ENCODE measurements at regions not wholly inside any gene's neighbourhood (a gene's known extent, or its start where the extent isn't known, plus 50 kb on each side); places are given as distances from the start of the nearest gene placed in this dataset.
A peak's percentile ranks its signal among the peaks of the same experiment; 100 is the strongest.

DNA sequence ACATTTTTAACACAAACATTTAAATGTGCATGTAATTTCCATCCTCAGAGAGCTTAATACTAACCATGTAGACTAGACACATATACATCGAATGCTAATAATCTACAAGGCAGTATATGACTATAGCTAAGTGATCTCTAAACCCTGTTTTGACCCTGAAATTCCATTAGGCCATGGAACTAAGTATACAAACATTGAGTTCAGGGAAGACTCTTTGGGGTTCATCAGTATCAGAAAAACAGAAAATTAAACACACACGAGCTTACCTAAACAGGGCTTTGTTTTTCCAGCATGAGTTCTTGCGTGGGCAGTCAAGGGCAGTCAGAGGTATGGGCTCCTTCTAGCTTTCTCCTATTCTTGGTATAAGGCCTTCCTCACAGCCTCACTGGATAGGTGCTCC lies 106.0 kb upstream of the COPS8 start:
- Histone ChIP-seq H3K36me3 (ENCODE audit: insufficient read depth, low read length) (no peaks in the 10 kb centered on the region), H3K9ac (ENCODE audit: low read length) (no peak overlapping the region), H3K27me3 (ENCODE audit: control insufficient read depth in 1 of 2, insufficient read depth in 2 of 2, low read length in 2 of 2) (no peaks in the 10 kb centered on the region), H3K4me1 (ENCODE audit: insufficient read depth, low read length) (no peaks in the 10 kb centered on the region), H3K4me3 (ENCODE audit: low read depth in 1 of 2, low read length in 2 of 2) (no peak overlapping the region), H3K27ac (ENCODE audit: low read depth, low read length) (no peak overlapping the region), H3K9me3 (ENCODE audit: low read length) (peaks cover 7% of the 10 kb centered on the region)

DNA sequence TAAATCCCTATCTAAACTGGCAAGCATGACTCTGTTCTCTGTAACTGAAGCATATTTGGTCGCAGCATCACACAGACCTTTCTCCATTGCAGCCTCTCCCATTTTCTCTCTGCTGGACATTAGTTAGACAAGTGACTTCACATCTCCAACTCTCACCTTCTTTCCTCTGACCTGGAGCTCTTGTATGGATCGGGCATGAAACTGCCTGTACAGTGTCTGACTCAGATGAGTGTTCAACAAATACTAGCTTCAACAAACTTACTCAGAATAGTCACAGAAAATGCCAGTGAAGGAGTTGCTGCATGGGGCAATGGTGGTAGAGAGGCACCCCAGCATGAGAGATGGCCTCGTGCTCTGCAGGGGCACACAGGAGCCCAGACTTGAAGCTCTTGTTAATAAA lies 104.7 kb upstream of the COPS8 start:
- no peak overlapping the region for H3K27ac ChIP-seq (ENCODE audit: low read depth, low read length)
- H3K9ac ChIP-seq (ENCODE audit: low read length) = no peak overlapping the region
- no peaks in the 10 kb centered on the region for H3K4me1 ChIP-seq (ENCODE audit: insufficient read depth, low read length)
- H3K36me3 ChIP-seq (ENCODE audit: insufficient read depth, low read length) = no peaks in the 10 kb centered on the region
- peaks cover 0 to 4% of the 10 kb centered on the region in 2 donors for H3K27me3 ChIP-seq (ENCODE audit: control insufficient read depth in 1 of 2, insufficient read depth in 2 of 2, low read length in 2 of 2)
- H3K4me3 ChIP-seq (ENCODE audit: low read depth in 1 of 2, low read length in 2 of 2) = no peak overlapping the region
- H3K9me3 ChIP-seq (ENCODE audit: low read length) = peaks cover 7% of the 10 kb centered on the region

DNA sequence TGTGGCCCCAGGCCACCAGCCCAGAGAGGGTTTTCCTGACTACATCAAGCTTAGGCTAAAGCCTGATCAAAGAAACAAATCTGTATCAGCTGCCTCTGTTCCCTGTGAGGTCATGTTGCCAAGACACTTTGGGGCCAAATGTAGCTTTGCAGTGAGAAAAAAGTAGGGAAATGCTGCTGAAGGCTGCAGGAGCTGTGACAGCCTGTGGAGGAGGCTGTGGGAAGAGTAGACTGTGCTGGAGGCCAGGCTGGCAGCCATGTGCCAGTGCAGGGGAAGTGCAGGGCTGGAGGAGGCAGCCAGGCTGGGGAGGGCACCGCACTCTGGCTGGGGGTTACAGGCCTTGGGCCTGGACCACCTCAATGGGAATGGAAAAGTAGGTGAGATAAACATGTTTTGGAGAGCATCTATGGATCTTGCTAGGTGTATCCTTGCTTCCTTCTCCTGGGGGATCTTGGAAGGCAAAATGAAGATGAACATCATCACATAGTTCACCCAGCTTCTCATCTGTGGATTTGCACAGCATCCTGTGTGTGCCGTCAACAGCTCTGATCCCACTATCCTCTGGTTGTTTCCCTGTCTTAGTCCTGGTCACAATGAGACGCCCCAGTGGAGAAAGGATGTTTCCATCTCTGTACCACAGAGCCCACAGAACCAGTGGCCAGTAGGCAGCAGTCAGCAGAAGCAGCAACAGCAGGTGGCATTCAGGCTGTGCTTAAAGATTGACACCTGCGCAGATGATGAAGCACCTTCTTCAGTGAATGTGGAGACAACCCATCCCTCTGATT lies 103.8 kb upstream of the COPS8 start:
- Histone ChIP-seq H3K36me3 (ENCODE audit: insufficient read depth, low read length) (no peaks in the 10 kb centered on the region), H3K27me3 (ENCODE audit: control insufficient read depth in 1 of 2, insufficient read depth in 2 of 2, low read length in 2 of 2) (peaks cover 0 to 4% of the 10 kb centered on the region in 2 donors), H3K4me3 (ENCODE audit: low read depth in 1 of 2, low read length in 2 of 2) (no peak overlapping the region), H3K9me3 (ENCODE audit: low read length) (peaks cover 7% of the 10 kb centered on the region), H3K27ac (ENCODE audit: low read depth, low read length) (no peak overlapping the region), H3K4me1 (ENCODE audit: insufficient read depth, low read length) (no peaks in the 10 kb centered on the region), H3K9ac (ENCODE audit: low read length) (no peak overlapping the region)

DNA sequence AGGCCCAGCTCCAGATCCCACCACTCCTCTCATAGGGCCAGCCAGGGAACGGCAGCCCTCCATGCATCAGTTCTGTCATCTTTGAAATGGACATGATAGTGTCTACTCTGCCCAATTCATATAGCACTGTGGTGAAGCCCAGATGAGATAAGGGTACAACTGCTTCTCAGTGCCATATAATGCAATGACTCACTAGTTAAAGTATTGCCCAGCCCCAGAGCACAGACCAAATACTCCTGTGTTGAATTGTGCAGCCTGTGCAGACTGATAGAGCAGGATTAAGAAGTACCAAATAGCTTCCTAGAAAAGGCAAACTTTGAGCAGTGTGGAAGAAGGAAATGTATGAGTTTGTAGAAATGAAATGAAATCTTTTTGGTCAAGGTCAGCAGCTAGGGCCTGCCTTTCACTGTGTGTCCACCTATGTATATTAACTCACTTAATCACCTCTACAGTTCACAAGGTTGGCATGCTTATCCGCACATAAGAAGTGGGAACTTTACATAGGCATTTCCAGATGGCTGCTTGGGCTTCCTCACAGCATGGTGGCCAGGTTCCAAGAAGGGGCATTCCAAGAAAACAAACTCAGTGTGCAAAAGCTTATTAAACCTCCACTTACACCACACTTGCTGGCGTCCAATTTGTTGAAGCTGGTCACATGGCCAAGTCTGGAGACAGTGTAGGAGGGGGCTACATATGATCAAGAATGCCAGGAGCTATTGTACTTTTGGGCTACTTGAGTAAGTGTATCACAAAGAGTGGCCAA lies 102.8 kb upstream of the COPS8 start:
- H3K9ac ChIP-seq (ENCODE audit: low read length) = no peak overlapping the region
- peaks cover 7% of the 10 kb centered on the region for H3K9me3 ChIP-seq (ENCODE audit: low read length)
- H3K27ac ChIP-seq (ENCODE audit: low read depth, low read length) = no peak overlapping the region
- no peak overlapping the region for H3K4me3 ChIP-seq (ENCODE audit: low read depth in 1 of 2, low read length in 2 of 2)
- no peaks in the 10 kb centered on the region for H3K36me3 ChIP-seq (ENCODE audit: insufficient read depth, low read length)
- H3K27me3 ChIP-seq (ENCODE audit: control insufficient read depth in 1 of 2, insufficient read depth in 2 of 2, low read length in 2 of 2) = peaks cover 0 to 4% of the 10 kb centered on the region in 2 donors
- H3K4me1 ChIP-seq (ENCODE audit: insufficient read depth, low read length) = no peaks in the 10 kb centered on the region

DNA sequence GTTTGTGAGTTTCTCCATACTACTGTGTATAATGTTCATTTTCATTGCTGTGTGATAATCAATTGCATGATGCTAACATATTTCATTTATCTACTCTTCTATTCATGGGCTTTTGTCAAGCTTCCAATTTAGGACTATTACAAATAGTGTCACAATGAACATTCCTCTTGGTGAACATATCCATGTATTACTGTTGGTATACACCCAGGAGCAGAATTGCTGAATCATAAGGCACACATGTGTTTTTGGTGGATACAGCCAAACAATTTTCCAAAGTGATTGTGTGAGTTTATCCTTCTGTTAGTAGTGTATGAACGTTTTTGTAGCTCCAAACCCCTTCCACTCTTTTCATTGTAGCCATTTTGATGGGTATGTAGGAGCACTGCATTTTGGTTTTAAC lies 101.6 kb upstream of the COPS8 start:
- Histone ChIP-seq H3K4me3 (ENCODE audit: low read depth in 1 of 2, low read length in 2 of 2) (no peak overlapping the region), H3K9ac (ENCODE audit: low read length) (no peak overlapping the region), H3K27ac (ENCODE audit: low read depth, low read length) (no peak overlapping the region), H3K27me3 (ENCODE audit: control insufficient read depth in 1 of 2, insufficient read depth in 2 of 2, low read length in 2 of 2) (peaks cover 0 to 4% of the 10 kb centered on the region in 2 donors), H3K36me3 (ENCODE audit: insufficient read depth, low read length) (no peaks in the 10 kb centered on the region), H3K4me1 (ENCODE audit: insufficient read depth, low read length) (peaks cover 5% of the 10 kb centered on the region), H3K9me3 (ENCODE audit: low read length) (peaks cover 7% of the 10 kb centered on the region)

DNA sequence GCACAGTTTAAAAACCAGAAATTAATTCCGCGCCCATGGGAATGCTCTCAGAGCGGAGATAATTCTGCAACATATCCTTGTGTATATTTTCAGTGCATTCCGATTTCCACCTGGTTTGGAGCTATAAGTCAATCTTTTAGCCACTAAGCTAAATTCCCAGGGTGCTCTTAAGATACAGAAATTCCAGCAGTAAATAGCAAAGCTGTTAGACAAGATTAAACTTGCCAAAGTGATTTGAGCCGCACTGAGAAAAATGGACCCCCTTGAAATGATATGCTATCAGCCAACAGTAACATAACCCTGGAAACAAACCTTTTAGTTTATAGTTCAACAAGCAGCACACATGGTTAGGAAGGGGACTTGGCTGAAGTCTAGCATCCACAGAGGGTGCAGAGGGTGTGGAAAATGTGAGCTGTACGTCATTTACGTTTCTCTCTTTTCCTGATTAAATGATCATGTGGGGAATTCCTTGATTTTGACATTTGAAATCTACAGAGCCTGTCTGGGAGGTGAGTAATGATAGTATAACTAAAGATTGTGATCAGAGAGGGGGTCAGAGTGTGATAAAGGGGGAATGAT lies 99.8 kb upstream of the COPS8 start:
- no peak overlapping the region for H3K9ac ChIP-seq (ENCODE audit: low read length)
- H3K27ac ChIP-seq (ENCODE audit: low read depth, low read length) = no peak overlapping the region
- H3K36me3 ChIP-seq (ENCODE audit: insufficient read depth, low read length) = no peaks in the 10 kb centered on the region
- H3K27me3 ChIP-seq (ENCODE audit: control insufficient read depth in 1 of 2, insufficient read depth in 2 of 2, low read length in 2 of 2) = peaks cover 0 to 4% of the 10 kb centered on the region in 2 donors
- H3K9me3 ChIP-seq (ENCODE audit: low read length) = peaks cover 7% of the 10 kb centered on the region
- no peak overlapping the region for H3K4me3 ChIP-seq (ENCODE audit: low read depth in 1 of 2, low read length in 2 of 2)
- H3K4me1 ChIP-seq (ENCODE audit: insufficient read depth, low read length) = peaks cover 5% of the 10 kb centered on the region

DNA sequence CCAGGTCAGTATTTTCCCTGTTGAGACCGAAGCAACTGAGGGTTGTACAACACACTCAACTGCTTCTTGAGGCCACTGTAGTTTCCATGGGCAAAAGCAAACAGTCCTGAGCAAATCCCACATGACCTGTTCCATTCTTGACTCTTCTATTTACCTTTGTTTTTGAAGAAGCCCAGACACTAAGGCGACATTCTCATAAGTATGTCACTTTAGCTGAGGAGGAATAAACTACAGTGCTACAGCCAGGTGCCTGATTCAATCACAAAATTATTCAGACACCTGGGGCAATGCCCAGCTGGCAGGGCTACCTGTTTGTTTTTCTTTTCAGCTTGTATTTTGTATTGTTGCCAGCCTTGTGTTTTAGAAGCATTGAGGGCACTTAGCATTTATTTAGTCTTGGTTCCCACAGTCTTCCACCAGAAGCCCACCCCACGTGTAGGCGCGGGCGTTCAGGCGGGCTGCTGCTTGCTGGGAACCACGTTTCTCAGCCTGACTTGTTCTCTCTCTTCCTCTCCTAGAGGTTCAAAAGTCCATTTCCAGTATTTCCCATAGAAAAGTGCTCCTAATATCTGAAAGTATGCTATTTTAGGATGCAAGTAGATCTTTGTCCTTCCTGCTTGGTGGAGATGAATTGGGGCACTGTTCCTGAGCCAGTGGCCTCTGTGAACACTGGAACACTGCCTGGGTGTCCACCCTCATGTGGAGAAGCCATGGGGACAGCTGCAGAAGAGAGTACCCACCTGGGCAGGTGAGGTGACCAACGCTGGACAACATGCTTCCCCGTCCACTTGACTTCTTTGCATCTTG lies 99.0 kb upstream of the COPS8 start:
- no peaks in the 10 kb centered on the region for H3K36me3 ChIP-seq (ENCODE audit: insufficient read depth, low read length)
- peaks cover 0 to 4% of the 10 kb centered on the region in 2 donors for H3K27me3 ChIP-seq (ENCODE audit: control insufficient read depth in 1 of 2, insufficient read depth in 2 of 2, low read length in 2 of 2)
- peaks cover 7% of the 10 kb centered on the region for H3K9me3 ChIP-seq (ENCODE audit: low read length)
- no peak overlapping the region for H3K27ac ChIP-seq (ENCODE audit: low read depth, low read length)
- H3K9ac ChIP-seq (ENCODE audit: low read length) = no peak overlapping the region
- H3K4me1 ChIP-seq (ENCODE audit: insufficient read depth, low read length) = peaks cover 5% of the 10 kb centered on the region
- H3K4me3 ChIP-seq (ENCODE audit: low read depth in 1 of 2, low read length in 2 of 2) = no peak overlapping the region

DNA sequence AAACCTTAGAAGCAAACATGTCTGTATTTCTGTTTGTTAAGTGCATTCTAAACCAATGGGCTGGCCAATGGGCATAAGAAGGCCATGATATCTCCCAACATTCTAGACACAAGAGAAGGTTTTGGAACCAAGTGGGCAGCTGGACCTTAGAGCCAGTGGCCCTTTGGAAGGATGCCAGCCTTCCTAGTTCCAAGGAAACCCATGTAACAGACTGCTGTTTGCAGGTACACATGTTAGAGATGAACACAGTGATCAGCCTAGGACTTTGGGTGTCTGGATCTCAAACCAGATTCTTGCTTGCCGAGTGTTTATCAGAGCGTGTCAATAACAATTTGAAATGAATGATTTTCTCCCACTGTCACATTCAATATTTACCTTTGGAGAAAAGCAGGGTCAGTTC lies 97.5 kb upstream of the COPS8 start:
- Histone ChIP-seq H3K9ac (ENCODE audit: low read length) (no peak overlapping the region), H3K4me1 (ENCODE audit: insufficient read depth, low read length) (peaks cover 5% of the 10 kb centered on the region), H3K4me3 (ENCODE audit: low read depth in 1 of 2, low read length in 2 of 2) (no peak overlapping the region), H3K27me3 (ENCODE audit: control insufficient read depth in 1 of 2, insufficient read depth in 2 of 2, low read length in 2 of 2) (peaks cover 0 to 4% of the 10 kb centered on the region in 2 donors), H3K9me3 (ENCODE audit: low read length) (peaks cover 2% of the 10 kb centered on the region), H3K27ac (ENCODE audit: low read depth, low read length) (peak overlapping the region; percentile 44), H3K36me3 (ENCODE audit: insufficient read depth, low read length) (no peaks in the 10 kb centered on the region)

DNA sequence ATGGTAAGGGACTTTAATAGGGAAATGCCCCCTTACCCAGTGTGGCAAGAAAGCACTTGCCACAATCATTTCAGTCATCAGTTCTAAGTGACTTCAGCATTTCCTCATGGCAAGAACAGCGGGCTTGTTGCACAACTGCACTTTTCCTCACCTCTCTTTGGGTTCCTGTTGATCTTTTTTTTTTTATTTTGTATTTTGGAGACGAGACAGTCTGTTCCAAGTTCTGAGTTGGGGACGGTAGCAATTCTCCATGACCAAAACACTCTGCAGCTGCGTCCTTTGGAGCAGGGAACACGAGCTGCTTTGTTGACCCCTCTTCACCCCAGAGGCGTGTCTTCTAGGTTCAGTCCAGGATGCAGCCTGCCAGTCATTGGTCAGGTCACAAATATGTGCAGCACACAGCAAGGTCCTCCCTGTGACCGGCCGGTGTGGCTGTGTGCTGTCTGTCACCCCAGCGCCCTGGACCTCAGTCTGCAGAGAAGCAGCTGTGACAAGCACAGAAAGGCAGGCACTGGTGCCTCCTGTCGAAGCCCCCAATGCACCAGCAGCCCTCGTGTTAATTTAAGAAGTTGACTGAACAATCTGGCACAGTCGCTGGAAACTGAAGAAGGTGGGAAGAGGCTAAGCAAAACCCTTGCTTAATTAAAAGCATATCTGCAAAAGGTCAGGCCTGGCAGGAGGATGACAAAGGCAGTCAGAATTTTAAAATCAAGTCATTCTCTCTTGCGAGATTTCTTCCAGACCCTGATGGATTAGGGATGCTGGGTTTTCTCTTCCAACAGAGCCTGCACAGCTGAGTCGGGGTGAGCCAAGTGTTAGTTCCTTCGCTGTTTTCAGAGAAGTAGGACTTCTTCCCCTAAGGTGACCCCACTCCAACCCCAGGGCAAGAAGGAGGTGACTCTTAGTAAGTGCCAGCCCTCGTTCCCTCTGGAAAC lies 96.7 kb upstream of the COPS8 start:
- peaks cover 5% of the 10 kb centered on the region for H3K4me1 ChIP-seq (ENCODE audit: insufficient read depth, low read length)
- H3K27me3 ChIP-seq (ENCODE audit: control insufficient read depth in 1 of 2, insufficient read depth in 2 of 2, low read length in 2 of 2) = peaks cover 0 to 4% of the 10 kb centered on the region in 2 donors
- H3K9ac ChIP-seq (ENCODE audit: low read length) = no peak overlapping the region
- no peak overlapping the region for H3K27ac ChIP-seq (ENCODE audit: low read depth, low read length)
- no peak overlapping the region for H3K4me3 ChIP-seq (ENCODE audit: low read depth in 1 of 2, low read length in 2 of 2)
- H3K36me3 ChIP-seq (ENCODE audit: insufficient read depth, low read length) = no peaks in the 10 kb centered on the region
- no peaks in the 10 kb centered on the region for H3K9me3 ChIP-seq (ENCODE audit: low read length)

DNA sequence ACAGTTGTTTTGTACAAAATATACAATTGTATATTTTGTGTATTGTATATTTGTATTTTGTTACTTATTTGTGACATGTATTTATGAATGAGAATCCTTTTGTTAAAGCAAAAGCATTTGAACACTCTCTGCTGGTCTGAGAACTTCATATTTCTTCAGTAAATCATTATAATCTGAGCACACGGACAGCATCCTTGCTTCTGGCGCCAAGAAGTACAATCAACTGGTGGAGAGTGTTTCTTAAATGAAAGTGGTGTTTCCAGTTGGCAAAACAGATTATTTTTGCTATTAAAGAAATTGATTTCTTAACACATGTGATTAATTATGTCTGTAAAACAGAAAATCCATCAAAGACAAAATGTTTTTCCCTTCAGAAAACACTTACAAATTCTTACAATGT lies 95.1 kb upstream of the COPS8 start:
- no peak overlapping the region for H3K4me3 ChIP-seq (ENCODE audit: low read depth in 1 of 2, low read length in 2 of 2)
- H3K36me3 ChIP-seq (ENCODE audit: insufficient read depth, low read length) = no peaks in the 10 kb centered on the region
- H3K9me3 ChIP-seq (ENCODE audit: low read length) = no peaks in the 10 kb centered on the region
- no peak overlapping the region for H3K27ac ChIP-seq (ENCODE audit: low read depth, low read length)
- peaks cover 5% of the 10 kb centered on the region for H3K4me1 ChIP-seq (ENCODE audit: insufficient read depth, low read length)
- no peaks in the 10 kb centered on the region for H3K27me3 ChIP-seq (ENCODE audit: control insufficient read depth in 1 of 2, insufficient read depth in 2 of 2, low read length in 2 of 2)
- no peak overlapping the region for H3K9ac ChIP-seq (ENCODE audit: low read length)

Data from muscle layer of colon (tissue), 2 donors.